HG02623 (cell line): ENCODE measurements at regions not wholly inside any gene's neighbourhood (a gene's known extent, or its start where the extent isn't known, plus 50 kb on each side); places are given as distances from the start of the nearest gene placed in this dataset.

Source experiments
- ATAC-seq: cut with Tn5 transposase; IDR thresholded peaks from one replicate; pipeline ENCODE4 v1.9.1; 2021; ENCODE audit warnings: moderate library complexity; ENCODE audit not compliant: unreplicated experiment

GRCh38 chr18:10404168-10404567 is 50.3 kb upstream of the APCDD1 start:
- no peak for ATAC-seq
